ENCODE measurements at regions not wholly inside any gene's neighbourhood (a gene's known extent, or its start where the extent isn't known, plus 50 kb on each side); places are given as distances from the start of the nearest gene placed in this dataset.
A peak's percentile ranks its signal among the peaks of the same experiment; 100 is the strongest.

- FAIRE-seq (peak; percentile 78), DNase-seq (ENCODE audit: low read depth) (peak; percentile 82)
- Mint-ChIP-seq H3K36me3 (ENCODE audit: low read depth, unreplicated experiment) (no peaks in the 10 kb centered on the region), H3K27ac (ENCODE audit: unreplicated experiment) (no peak overlapping the region), H3K4me1 (ENCODE audit: low read depth, unreplicated experiment) (peaks cover 43% of the 10 kb centered on the region), H3K27me3 (ENCODE audit: low read depth, unreplicated experiment) (no peaks in the 10 kb centered on the region), H3K9me3 (ENCODE audit: unreplicated experiment) (no peaks in the 10 kb centered on the region), H3K4me3 (ENCODE audit: unreplicated experiment) (no peak overlapping the region)
- peaks cover 32% of the 10 kb centered on the region for H3K4me1 ChIP-seq (ENCODE audit: insufficient read depth, low read length)
- no peaks in the 10 kb centered on the region for H3K36me3 ChIP-seq (ENCODE audit: insufficient read depth, low read length)
- TF ChIP-seq EZH2 (IDR thresholded peaks at IDR 0.05; ENCODE audit: insufficient read depth, low read length), result no peak
- TF ChIP-seq, protein P1, sequence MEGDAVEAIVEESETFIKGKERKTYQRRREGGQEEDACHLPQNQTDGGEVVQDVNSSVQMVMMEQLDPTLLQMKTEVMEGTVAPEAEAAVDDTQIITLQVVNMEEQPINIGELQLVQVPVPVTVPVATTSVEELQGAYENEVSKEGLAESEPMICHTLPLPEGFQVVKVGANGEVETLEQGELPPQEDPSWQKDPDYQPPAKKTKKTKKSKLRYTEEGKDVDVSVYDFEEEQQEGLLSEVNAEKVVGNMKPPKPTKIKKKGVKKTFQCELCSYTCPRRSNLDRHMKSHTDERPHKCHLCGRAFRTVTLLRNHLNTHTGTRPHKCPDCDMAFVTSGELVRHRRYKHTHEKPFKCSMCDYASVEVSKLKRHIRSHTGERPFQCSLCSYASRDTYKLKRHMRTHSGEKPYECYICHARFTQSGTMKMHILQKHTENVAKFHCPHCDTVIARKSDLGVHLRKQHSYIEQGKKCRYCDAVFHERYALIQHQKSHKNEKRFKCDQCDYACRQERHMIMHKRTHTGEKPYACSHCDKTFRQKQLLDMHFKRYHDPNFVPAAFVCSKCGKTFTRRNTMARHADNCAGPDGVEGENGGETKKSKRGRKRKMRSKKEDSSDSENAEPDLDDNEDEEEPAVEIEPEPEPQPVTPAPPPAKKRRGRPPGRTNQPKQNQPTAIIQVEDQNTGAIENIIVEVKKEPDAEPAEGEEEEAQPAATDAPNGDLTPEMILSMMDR (IDR thresholded peaks at IDR 0.05; ENCODE audit: insufficient read depth, low read depth, low read length), result no peak
- peak overlapping the region; percentile 5 for H3K4me2 ChIP-seq (ENCODE audit: low read length)
- no peak overlapping the region for H3K4me3 ChIP-seq (ENCODE audit: insufficient read depth, low read depth, low read length)
- H2AFZ ChIP-seq (ENCODE audit: low read depth, low read length), result no peak overlapping the region
- no peaks in the 10 kb centered on the region for H3K27me3 ChIP-seq (ENCODE audit: insufficient read depth, low read length)
- no peaks in the 10 kb centered on the region for H3K79me2 ChIP-seq (ENCODE audit: insufficient read depth, low read length)
- peak overlapping the region; percentile 30 for H3K9ac ChIP-seq (ENCODE audit: low read length)
- H3K27ac ChIP-seq (ENCODE audit: low read depth, low read length), result peak overlapping the region; percentile 74
- H3K9me3 ChIP-seq (ENCODE audit: insufficient read depth, low read depth, low read length), result no peaks in the 10 kb centered on the region
- H4K20me1 ChIP-seq (ENCODE audit: insufficient read depth, low read length), result no peaks in the 10 kb centered on the region
These were observed 173.7 kb upstream of the FGGY start for GRCh38 chr1:59123081-59123681.

DNA sequence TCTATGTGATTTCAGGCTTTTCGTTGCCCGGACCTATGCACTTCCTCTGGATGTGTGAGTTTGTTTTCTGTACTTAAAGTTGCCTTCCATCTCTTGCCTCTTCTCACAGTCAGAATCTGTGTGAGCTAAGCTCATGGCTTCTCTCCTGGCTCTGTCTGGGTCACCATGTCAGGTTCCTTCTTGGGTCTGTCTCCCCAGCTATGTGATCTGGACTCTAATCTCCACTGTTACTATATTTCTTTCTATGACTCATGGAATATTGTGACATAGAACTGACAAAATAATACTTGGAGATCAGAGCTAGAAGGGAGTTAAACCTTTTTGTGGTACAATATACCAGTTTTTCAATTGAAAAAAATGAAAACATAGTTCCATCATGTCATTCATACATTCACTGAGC, 172.7 kb upstream of the FGGY start:
- DNase-seq (ENCODE audit: low read depth) (no peak), FAIRE-seq (peak; percentile 23)
- Histone ChIP-seq H3K9me3 (ENCODE audit: insufficient read depth, low read depth, low read length) (no peaks in the 10 kb centered on the region), H3K9ac (ENCODE audit: low read length) (no peak overlapping the region), H4K20me1 (ENCODE audit: insufficient read depth, low read length) (no peaks in the 10 kb centered on the region), H3K4me1 (ENCODE audit: insufficient read depth, low read length) (peaks cover 41% of the 10 kb centered on the region), H3K27ac (ENCODE audit: low read depth, low read length) (peak overlapping the region; percentile 74), H3K4me2 (ENCODE audit: low read length) (peak overlapping the region; percentile 5), H2AFZ (ENCODE audit: low read depth, low read length) (no peak overlapping the region), H3K79me2 (ENCODE audit: insufficient read depth, low read length) (no peaks in the 10 kb centered on the region), H3K36me3 (ENCODE audit: insufficient read depth, low read length) (no peaks in the 10 kb centered on the region), H3K27me3 (ENCODE audit: insufficient read depth, low read length) (no peaks in the 10 kb centered on the region), H3K4me3 (ENCODE audit: insufficient read depth, low read depth, low read length) (no peak overlapping the region)
- peaks cover 50% of the 10 kb centered on the region for H3K4me1 Mint-ChIP-seq (ENCODE audit: low read depth, unreplicated experiment)
- TF ChIP-seq EZH2 (IDR thresholded peaks at IDR 0.05; ENCODE audit: insufficient read depth, low read length), result no peak
- TF ChIP-seq, protein P1 (IDR thresholded peaks at IDR 0.05; ENCODE audit: insufficient read depth, low read depth, low read length), result no peak
- H3K9me3 Mint-ChIP-seq (ENCODE audit: unreplicated experiment), result no peaks in the 10 kb centered on the region
- no peaks in the 10 kb centered on the region for H3K27me3 Mint-ChIP-seq (ENCODE audit: low read depth, unreplicated experiment)
- no peak overlapping the region for H3K27ac Mint-ChIP-seq (ENCODE audit: unreplicated experiment)
- H3K4me3 Mint-ChIP-seq (ENCODE audit: unreplicated experiment), result no peak overlapping the region
- no peaks in the 10 kb centered on the region for H3K36me3 Mint-ChIP-seq (ENCODE audit: low read depth, unreplicated experiment)

GRCh38 chr1:59125154-59125553, 171.7 kb upstream of the FGGY start:
- no peak overlapping the region for H3K9ac ChIP-seq (ENCODE audit: low read length)
- H3K9me3 Mint-ChIP-seq (ENCODE audit: unreplicated experiment), result peaks cover 5% of the 10 kb centered on the region
- no peaks in the 10 kb centered on the region for H3K9me3 ChIP-seq (ENCODE audit: insufficient read depth, low read depth, low read length)
- no peak for TF ChIP-seq EZH2 (IDR thresholded peaks at IDR 0.05; ENCODE audit: insufficient read depth, low read length)
- TF ChIP-seq, protein P1 (IDR thresholded peaks at IDR 0.05; ENCODE audit: insufficient read depth, low read depth, low read length), result no peak
- no peaks in the 10 kb centered on the region for H3K79me2 ChIP-seq (ENCODE audit: insufficient read depth, low read length)
- H3K27ac ChIP-seq (ENCODE audit: low read depth, low read length), result no peak overlapping the region
- no peak overlapping the region for H2AFZ ChIP-seq (ENCODE audit: low read depth, low read length)
- no peaks in the 10 kb centered on the region for H3K36me3 ChIP-seq (ENCODE audit: insufficient read depth, low read length)
- H3K4me3 ChIP-seq (ENCODE audit: insufficient read depth, low read depth, low read length), result no peak overlapping the region
- H3K27ac Mint-ChIP-seq (ENCODE audit: unreplicated experiment), result peak overlapping the region; percentile 77
- H3K4me2 ChIP-seq (ENCODE audit: low read length), result no peak overlapping the region
- peaks cover 45% of the 10 kb centered on the region for H3K4me1 ChIP-seq (ENCODE audit: insufficient read depth, low read length)
- no peak for DNase-seq (ENCODE audit: low read depth)
- FAIRE-seq, result no peak
- no peaks in the 10 kb centered on the region for H4K20me1 ChIP-seq (ENCODE audit: insufficient read depth, low read length)
- H3K4me1 Mint-ChIP-seq (ENCODE audit: low read depth, unreplicated experiment), result peaks cover 52% of the 10 kb centered on the region
- no peaks in the 10 kb centered on the region for H3K36me3 Mint-ChIP-seq (ENCODE audit: low read depth, unreplicated experiment)
- H3K27me3 ChIP-seq (ENCODE audit: insufficient read depth, low read length), result no peaks in the 10 kb centered on the region
- H3K4me3 Mint-ChIP-seq (ENCODE audit: unreplicated experiment), result no peak overlapping the region
- no peaks in the 10 kb centered on the region for H3K27me3 Mint-ChIP-seq (ENCODE audit: low read depth, unreplicated experiment)

Measured in astrocyte (in vitro differentiated cells and primary cell).